IMR-90 (cell line): ENCODE measurements at regions not wholly inside any gene's neighbourhood (a gene's known extent, or its start where the extent isn't known, plus 50 kb on each side); places are given as distances from the start of the nearest gene placed in this dataset.

Experiments used
- CEBPB ChIP-seq: IDR thresholded peaks from 2 replicates; pipeline ENCODE4 v1.6.1; 2012; ENCODE audit warnings: low read depth, low read length, improper control_type of control experiment
- CHD1 ChIP-seq: IDR thresholded peaks from 2 replicates; pipeline ENCODE4 v1.6.1; 2012; ENCODE audit warnings: low read depth, low read length, improper control_type of control experiment
- CTCF ChIP-seq: conservative IDR thresholded peaks from 2 replicates; pipeline ENCODE4 v1.5.1; 2012; ENCODE audit warnings: mild to moderate bottlenecking, low read depth, low read length, improper control_type of control experiment
- MXI1 ChIP-seq: IDR thresholded peaks from 2 replicates; pipeline ENCODE4 v1.6.1; 2012; ENCODE audit warnings: low read depth, mild to moderate bottlenecking, low read length, moderate library complexity, borderline replicate concordance
- POLR2A ChIP-seq: IDR thresholded peaks from 2 replicates; pipeline ENCODE4 v1.6.1; 2012; ENCODE audit warnings: mild to moderate bottlenecking, low read depth, low read length
- RAD21 ChIP-seq: IDR thresholded peaks from 2 replicates; pipeline ENCODE4 v1.6.1; 2012; ENCODE audit warnings: low read length, improper control_type of control experiment
- RCOR1 ChIP-seq: IDR thresholded peaks from 2 replicates; pipeline ENCODE4 v1.6.1; 2012; ENCODE audit warnings: mild to moderate bottlenecking, low read length, improper control_type of control experiment; ENCODE audit not compliant: insufficient replicate concordance
- RFX5 ChIP-seq: IDR thresholded peaks from 2 replicates; pipeline ENCODE4 v1.8.0; 2012; ENCODE audit warnings: low read depth, mild to moderate bottlenecking, low read length, moderate library complexity
- USF2 ChIP-seq: fragments of 150-350 bp; IDR thresholded peaks from 2 replicates; pipeline ENCODE4 v1.6.1; 2017; ENCODE audit warnings: mild to moderate bottlenecking, antibody characterized with exemption, low read length, low read depth

- TF ChIP-seq POLR2A (no peak), CTCF (no peak), MXI1 (no peak), CEBPB (no peak), RFX5 (no peak), RCOR1 (no peak), USF2 (no peak), CHD1 (no peak), RAD21 (no peak)
Observed at GRCh38 chr5:3542158-3542557, 53.5 kb upstream of the IRX1 start.
